Activated naive CD8-positive, alpha-beta T cell (primary cell): ENCODE measurements at regions not wholly inside any gene's neighbourhood (a gene's known extent, or its start where the extent isn't known, plus 50 kb on each side); places are given as distances from the start of the nearest gene placed in this dataset.

Source experiments
- H3K27ac Mint-ChIP-seq: one replicate; pipeline ENCODE4 v1.8.0; 2021; ENCODE audit warnings: mixed read lengths
- H3K27me3 Mint-ChIP-seq: one replicate; pipeline ENCODE4 v1.8.0; 2021; ENCODE audit warnings: mixed read lengths
- H3K36me3 Mint-ChIP-seq: one replicate; pipeline ENCODE4 v1.8.0; 2021; ENCODE audit warnings: mixed read lengths
- H3K4me1 Mint-ChIP-seq: one replicate; pipeline ENCODE4 v1.8.0; 2021; ENCODE audit warnings: low read depth, mixed read lengths
- H3K4me3 Mint-ChIP-seq: one replicate; pipeline ENCODE4 v1.8.0; 2021; ENCODE audit warnings: mild to moderate bottlenecking, mixed read lengths
- H3K9me3 Mint-ChIP-seq: one replicate; pipeline ENCODE4 v1.8.0; 2021; ENCODE audit warnings: low read depth, mixed read lengths

DNA sequence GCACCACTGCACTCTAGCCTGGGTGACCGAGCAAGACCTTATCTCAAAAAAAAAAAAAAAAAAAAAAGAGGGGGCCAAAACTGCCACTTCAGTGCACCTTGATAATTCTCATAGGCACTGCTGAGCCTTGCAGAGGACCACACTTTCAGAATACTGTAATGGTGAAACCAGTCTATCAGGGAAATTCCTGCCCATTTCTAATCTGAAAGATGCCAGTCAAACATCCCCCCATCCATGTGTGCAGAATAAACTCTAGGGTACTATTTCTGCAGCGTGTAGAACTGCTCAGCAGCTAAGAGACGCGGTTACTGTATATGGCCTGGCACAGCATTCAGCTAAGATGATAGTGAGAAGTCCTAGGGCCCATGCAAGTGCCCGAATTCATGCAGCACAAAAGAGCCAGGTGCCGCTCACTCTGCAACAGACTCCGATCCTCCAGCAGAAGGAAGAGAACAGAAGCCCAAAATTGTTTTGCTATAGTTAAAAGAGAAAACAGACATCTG is 286.8 kb upstream of the KLF14 start:
- Mint-ChIP-seq H3K27ac (peak overlapping the region; percentile 96), H3K36me3 (peaks cover 21% of the 10 kb centered on the region), H3K27me3 (no peaks in the 10 kb centered on the region), H3K4me1 (peaks cover 82% of the 10 kb centered on the region), H3K9me3 (no peaks in the 10 kb centered on the region), H3K4me3 (peak overlapping the region; percentile 75)

DNA sequence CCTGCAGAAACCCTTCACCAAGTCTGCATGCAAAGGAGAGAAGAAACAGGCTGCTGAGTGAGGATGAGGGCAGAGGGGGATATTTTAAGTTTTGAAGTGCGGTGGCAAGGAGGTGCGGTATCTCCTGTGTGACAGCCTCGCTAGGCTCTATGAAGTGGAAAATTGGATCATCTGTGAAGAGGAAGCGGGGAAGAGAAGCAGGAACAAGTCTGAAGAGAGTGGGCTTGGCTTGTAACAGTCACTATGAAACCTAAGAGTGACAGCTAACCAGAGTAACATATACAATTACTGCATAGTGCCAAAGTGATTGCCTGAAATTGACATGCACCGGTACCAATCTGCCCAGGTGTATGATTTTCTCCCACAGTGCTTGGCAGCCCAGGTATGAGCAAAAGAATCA is 287.5 kb upstream of the KLF14 start:
- peaks cover 83% of the 10 kb centered on the region for H3K4me1 Mint-ChIP-seq
- peak overlapping the region; percentile 69 for H3K4me3 Mint-ChIP-seq
- peaks cover 21% of the 10 kb centered on the region for H3K36me3 Mint-ChIP-seq
- H3K9me3 Mint-ChIP-seq = no peaks in the 10 kb centered on the region
- peak overlapping the region; percentile 96 for H3K27ac Mint-ChIP-seq
- H3K27me3 Mint-ChIP-seq = no peaks in the 10 kb centered on the region

DNA sequence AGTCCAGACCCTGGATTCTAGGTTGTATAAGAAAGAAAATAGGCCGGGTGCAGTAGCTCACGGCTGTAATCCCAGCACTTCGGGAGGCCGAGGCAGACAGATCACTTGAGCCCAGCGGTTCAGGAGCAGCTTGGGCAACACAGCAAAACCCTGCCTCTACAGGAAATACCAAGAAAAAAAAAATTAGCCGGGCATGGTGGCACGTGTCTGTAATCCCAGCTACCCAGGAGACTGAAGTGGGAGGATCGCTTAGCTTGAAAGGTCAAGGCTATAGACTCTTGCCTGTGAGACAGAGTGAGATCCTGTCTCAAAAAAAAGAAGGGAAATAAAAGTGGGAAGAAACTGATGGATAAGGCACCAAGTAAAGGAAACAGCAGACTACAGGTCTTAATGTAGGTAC is 287.9 kb upstream of the KLF14 start:
- Mint-ChIP-seq H3K27ac (peak overlapping the region; percentile 96), H3K36me3 (peaks cover 21% of the 10 kb centered on the region), H3K9me3 (no peaks in the 10 kb centered on the region), H3K27me3 (no peaks in the 10 kb centered on the region), H3K4me1 (peaks cover 85% of the 10 kb centered on the region), H3K4me3 (peak overlapping the region; percentile 80)

DNA sequence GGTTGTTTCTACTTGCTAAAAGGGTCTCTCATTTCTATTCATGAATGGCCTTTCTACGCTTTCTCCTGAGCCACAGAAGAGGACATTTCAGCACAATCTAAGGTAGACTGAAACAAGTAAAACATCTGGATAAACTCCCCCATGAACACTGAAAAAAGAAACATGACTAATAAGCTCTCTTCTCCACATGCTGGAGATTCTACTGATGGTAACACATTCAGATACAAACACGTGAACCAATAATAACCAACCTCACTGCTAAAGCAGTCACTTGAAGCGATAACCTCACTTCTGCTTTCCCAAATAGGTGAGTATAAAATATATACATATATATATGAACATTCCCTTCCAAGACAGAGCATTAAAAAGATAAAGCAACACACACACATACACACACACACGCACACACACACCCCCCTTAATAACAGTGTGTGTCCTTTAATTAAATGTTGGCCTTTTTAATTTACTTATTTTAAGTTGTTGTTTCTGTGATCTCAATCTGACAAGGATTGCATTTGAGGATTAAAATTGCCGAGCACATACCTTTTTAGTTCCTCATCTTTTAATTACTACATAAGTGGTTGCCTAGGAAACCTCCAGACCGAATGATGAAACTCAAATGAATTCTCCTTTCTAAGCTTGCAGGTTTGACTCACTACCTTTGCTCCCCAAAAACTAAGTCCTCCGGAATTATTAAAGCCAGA is 292.4 kb upstream of the KLF14 start:
- Mint-ChIP-seq H3K4me1 (peaks cover 84% of the 10 kb centered on the region), H3K36me3 (peaks cover 19% of the 10 kb centered on the region), H3K27me3 (no peaks in the 10 kb centered on the region), H3K9me3 (no peaks in the 10 kb centered on the region), H3K27ac (peak overlapping the region; percentile 87), H3K4me3 (peak overlapping the region; percentile 53)

DNA sequence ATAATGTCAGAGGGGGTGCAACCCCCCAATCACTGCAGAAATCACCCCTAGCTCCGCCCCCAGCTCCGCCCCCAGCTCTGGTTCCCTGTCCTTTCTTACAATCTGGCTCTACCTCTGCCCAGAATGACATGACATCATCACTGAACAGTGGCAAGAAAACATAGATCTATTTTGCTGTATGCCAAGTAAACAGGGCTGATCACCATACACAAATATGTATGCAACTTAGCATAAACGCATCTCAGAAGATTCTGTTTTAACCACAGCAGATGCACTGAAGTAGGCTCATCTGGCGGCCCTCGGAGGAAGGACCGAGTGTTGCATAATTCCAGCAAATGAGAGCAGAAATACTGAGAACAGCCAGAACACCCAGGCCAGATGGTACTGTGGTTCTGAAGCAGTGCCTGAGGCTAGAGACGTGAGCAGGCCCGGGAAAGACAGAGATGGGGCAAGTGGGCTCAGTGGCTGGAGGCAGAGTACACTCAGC is 293.3 kb upstream of the KLF14 start:
- H3K27me3 Mint-ChIP-seq = no peaks in the 10 kb centered on the region

DNA sequence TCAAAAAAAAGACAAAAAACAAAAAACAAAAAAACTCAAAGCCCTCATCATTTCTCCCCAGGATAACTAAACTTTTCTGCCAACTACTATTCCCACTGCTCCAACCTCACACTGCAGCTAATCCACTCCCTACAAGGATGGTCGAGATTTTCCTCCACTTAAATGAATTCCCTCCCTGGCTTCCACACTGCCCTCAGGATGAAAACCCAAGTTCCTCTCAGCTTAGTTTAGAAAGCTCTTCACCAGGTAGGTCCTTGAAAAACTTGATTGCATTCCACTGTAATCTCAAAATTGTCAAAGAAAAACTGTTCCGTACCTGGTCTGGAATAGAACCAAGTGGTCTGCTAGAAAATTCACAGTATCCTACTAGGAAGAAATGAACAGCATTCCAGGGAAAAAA is 294.3 kb upstream of the KLF14 start:
- H3K4me3 Mint-ChIP-seq = no peak overlapping the region
- peaks cover 87% of the 10 kb centered on the region for H3K4me1 Mint-ChIP-seq
- no peaks in the 10 kb centered on the region for H3K27me3 Mint-ChIP-seq
- H3K27ac Mint-ChIP-seq = peak overlapping the region; percentile 87
- no peaks in the 10 kb centered on the region for H3K9me3 Mint-ChIP-seq
- peaks cover 22% of the 10 kb centered on the region for H3K36me3 Mint-ChIP-seq

More for the DNA sequence above, 293.3 kb upstream of the KLF14 start:
- H3K4me1 Mint-ChIP-seq = peaks cover 86% of the 10 kb centered on the region
- H3K9me3 Mint-ChIP-seq = no peaks in the 10 kb centered on the region
- H3K4me3 Mint-ChIP-seq = peak overlapping the region; percentile 49
- H3K36me3 Mint-ChIP-seq = peaks cover 18% of the 10 kb centered on the region
- H3K27ac Mint-ChIP-seq = peak overlapping the region; percentile 87

DNA sequence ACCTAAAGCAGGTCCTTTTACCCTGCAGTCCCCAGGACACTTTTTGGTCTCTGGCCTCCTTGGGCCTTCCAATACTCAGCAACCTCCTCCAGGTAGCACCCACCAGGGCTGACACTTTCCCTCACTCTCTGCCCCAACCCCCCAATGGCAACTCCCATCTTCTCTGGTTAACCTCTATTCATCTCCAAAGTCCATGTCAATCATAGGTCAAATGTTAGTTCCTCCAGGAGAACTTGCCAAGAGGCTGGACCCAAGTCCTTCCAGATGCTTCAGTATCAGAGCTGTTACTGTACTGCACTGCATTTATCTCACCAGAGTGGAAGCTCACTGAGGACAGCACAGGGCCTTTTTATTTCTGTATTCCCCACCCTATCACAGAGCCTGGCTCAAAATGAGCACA is 295.0 kb upstream of the KLF14 start:
- Mint-ChIP-seq H3K4me3 (peak overlapping the region; percentile 19), H3K36me3 (peaks cover 19% of the 10 kb centered on the region)

DNA sequence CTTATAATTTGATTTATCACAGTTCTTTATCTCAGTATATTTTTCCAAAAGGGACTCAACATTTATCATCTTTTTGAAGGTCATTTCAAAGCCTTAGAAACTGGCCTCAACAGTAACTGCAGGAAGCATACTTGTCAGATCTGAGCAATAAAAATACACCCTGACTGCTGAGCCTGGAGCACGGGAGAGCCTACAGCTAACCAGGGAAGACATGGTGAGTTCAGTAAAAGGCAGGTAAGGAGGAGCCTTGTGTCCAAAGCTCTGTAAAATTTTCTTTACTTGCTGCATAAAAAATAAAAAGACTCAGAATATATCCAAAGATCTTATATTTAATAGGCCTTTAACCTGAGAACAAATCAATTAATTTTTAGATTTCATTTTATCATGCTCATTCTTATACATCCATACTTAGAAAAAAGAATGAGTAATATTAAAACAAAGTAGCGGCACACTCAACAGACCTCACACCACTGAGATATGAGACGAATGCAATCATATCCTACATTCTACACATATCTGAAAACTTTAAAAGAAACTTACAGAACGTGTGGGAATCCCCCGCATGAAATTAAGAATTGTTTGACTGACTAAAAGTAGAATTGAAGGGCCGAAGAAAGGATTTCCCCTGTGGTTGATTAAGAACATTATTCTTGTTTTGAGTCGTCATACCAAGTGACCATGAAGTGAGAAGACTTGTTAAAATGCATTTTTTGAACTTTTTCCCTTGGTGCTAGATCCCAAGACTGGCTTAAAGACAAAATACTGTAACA is 296.4 kb upstream of the MKLN1 start:
- Mint-ChIP-seq H3K27ac (peak overlapping the region; percentile 99), H3K4me1 (peaks cover 88% of the 10 kb centered on the region), H3K36me3 (peaks cover 15% of the 10 kb centered on the region), H3K4me3 (peak overlapping the region; percentile 85), H3K9me3 (no peaks in the 10 kb centered on the region), H3K27me3 (no peaks in the 10 kb centered on the region)

More for the DNA sequence above, 295.0 kb upstream of the KLF14 start:
- H3K4me1 Mint-ChIP-seq = peaks cover 88% of the 10 kb centered on the region
- H3K27me3 Mint-ChIP-seq = no peaks in the 10 kb centered on the region
- H3K27ac Mint-ChIP-seq = peak overlapping the region; percentile 87
- no peaks in the 10 kb centered on the region for H3K9me3 Mint-ChIP-seq

DNA sequence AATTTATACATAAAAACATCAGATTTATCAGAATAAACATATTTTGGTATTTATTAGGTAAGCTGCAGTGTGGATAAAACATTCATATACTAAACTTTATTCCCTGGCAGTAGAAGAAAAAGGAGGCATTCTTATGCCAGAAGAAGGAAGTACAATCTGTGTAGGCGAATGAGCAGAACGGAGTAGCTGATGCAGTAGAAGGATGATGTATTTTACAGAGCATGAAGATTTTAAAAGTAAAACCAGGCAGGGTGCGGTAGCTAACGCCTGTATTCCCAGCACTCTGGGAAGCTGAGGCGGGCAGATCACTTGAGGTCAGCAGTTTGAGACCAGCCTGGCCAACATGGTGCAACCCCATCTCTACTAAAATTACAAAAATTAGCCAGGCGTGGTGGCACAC is 294.9 kb upstream of the MKLN1 start:
- Mint-ChIP-seq H3K4me1 (peaks cover 84% of the 10 kb centered on the region), H3K9me3 (no peaks in the 10 kb centered on the region), H3K4me3 (peak overlapping the region; percentile 36), H3K27me3 (no peaks in the 10 kb centered on the region), H3K36me3 (peaks cover 15% of the 10 kb centered on the region), H3K27ac (peak overlapping the region; percentile 99)

DNA sequence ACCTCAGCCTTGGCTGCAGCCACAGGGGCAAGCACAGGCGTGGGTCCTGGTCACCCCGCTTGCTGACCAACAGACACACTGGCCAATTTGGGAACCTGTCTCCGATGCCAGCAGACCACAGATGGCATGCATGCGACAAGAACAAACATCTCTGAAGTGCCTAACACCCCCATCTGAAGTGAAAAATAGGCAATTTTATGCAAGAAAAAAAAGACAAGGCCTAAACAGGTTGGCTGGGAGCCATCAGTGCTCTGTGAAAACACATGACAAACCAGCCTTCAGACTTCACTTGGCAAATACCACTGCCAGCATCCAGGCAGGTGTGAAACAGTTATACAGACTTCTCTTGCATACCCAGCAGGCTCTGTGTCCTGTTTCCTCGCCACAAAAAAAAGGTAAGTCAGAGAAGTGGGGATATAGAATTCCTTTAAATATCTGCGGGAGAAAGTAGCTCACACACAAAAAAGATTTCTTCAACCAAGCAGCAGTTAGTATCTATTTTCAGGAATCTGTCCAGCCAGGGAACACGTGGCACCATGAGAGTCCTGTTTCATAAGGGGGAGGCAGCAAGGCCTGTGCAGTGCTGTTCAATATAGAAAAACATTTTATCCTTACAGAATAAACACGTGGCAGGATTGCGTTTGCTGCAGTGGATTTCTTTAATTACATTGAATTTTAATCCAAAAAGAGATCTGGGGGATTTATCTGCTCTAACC is 293.4 kb upstream of the MKLN1 start:
- Mint-ChIP-seq H3K4me3 (no peak overlapping the region), H3K27ac (peak overlapping the region; percentile 81), H3K36me3 (peaks cover 11% of the 10 kb centered on the region), H3K9me3 (no peaks in the 10 kb centered on the region), H3K4me1 (peaks cover 85% of the 10 kb centered on the region), H3K27me3 (no peaks in the 10 kb centered on the region)

DNA sequence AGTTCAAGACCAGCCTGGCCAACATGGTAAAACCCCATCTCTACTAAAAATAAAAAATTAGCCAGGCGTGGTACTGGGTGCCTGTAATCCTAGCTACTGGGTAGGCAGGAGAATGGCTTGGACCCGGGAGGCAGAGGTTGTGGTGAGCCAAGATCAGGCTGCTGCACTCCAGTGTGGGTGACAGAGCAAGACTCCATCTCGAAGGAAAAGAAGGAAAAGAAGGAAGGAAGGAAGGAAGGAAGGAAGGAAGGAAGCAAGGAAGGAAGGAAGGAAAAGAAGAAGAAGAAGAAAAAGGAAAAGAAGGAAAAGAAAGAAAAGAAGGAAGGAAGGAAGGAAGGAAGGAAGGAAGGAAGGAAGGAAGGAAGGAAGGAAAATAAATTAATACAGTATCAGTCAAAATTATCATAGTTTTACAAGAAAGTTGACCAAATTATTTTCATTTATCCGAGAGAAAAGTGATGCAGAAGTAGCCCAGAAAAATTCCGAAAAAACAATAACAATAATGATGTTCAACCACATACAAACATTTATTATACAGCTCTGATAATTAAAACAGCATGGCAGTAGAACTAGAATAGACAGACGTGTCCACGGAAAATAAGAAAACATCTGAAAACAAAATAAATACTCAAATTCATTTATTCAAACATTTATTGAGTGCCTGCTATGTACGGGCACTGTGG is 292.4 kb upstream of the MKLN1 start:
- peaks cover 11% of the 10 kb centered on the region for H3K36me3 Mint-ChIP-seq
- no peaks in the 10 kb centered on the region for H3K9me3 Mint-ChIP-seq
- no peaks in the 10 kb centered on the region for H3K27me3 Mint-ChIP-seq
- peaks cover 85% of the 10 kb centered on the region for H3K4me1 Mint-ChIP-seq
- peak overlapping the region; percentile 66 for H3K27ac Mint-ChIP-seq
- H3K4me3 Mint-ChIP-seq = no peak overlapping the region

DNA sequence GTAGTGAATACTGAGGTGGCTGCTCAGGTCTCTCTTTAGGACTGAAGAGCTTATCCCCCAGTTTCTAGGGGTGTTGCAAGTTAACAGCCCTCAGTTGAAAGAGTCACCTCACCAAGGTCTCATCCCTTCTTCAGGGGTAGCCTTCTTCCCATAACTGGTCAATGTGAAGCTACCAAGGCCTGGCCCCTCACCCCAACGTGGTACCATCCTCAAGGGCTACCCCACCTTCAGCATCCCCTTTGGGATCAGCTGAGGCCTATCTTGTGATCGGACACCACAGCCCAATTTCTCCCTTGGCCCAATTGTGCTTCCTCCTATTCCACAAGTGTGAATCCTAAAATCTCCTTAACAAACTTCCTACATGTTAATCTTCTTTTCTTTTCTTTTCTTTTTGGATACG is 289.5 kb upstream of the MKLN1 start:
- H3K36me3 Mint-ChIP-seq = peaks cover 10% of the 10 kb centered on the region
- no peaks in the 10 kb centered on the region for H3K27me3 Mint-ChIP-seq
- H3K4me1 Mint-ChIP-seq = peaks cover 79% of the 10 kb centered on the region
- H3K9me3 Mint-ChIP-seq = no peaks in the 10 kb centered on the region
- H3K27ac Mint-ChIP-seq = peak overlapping the region; percentile 23
- H3K4me3 Mint-ChIP-seq = no peak overlapping the region

DNA sequence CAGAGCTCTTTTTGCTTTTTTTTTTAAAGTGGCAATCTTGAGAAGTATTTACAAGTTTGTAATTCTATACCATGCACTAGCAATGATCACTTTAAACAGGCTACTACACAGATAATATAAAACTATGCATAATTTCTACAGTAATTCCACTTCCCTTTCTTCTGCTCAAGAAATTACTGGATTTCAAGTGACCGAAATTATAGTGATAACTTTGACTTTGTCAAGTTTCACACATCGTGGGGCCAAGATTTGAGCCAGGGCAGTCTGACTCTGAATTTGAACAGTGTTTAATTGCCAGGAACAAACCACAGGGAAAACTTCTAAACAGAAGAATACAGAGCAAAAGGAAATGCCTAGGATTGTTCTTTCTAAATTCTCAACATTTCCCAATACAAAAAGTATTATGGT is 288.3 kb upstream of the MKLN1 start:
- peaks cover 10% of the 10 kb centered on the region for H3K36me3 Mint-ChIP-seq

DNA sequence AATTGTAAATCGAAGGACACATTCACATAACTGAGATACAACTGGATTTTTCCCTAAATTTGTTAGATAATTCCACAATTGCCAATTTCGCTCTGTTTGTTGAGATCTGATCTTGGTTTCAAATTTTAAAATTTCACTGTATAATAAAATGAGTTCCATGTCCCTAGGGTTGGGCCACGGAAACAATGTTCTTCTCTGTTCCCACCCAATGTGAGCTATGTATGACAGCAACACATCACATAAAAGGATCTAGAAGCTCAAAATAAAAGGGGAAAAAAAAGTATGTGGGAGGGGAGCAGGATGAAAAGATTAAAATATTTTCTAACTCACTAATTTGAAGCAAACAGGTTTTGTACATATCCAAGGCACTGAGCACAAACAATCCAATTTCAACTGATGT is 287.8 kb upstream of the MKLN1 start:
- peaks cover 71% of the 10 kb centered on the region for H3K4me1 Mint-ChIP-seq
- H3K9me3 Mint-ChIP-seq = no peaks in the 10 kb centered on the region
- H3K27ac Mint-ChIP-seq = peak overlapping the region; percentile 70
- H3K36me3 Mint-ChIP-seq = peaks cover 9% of the 10 kb centered on the region
- peak overlapping the region; percentile 23 for H3K4me3 Mint-ChIP-seq
- H3K27me3 Mint-ChIP-seq = no peaks in the 10 kb centered on the region

More for the DNA sequence above, 288.3 kb upstream of the MKLN1 start:
- H3K4me3 Mint-ChIP-seq = peak overlapping the region; percentile 23
- H3K9me3 Mint-ChIP-seq = no peaks in the 10 kb centered on the region
- peak overlapping the region; percentile 85 for H3K27ac Mint-ChIP-seq
- no peaks in the 10 kb centered on the region for H3K27me3 Mint-ChIP-seq
- H3K4me1 Mint-ChIP-seq = peaks cover 71% of the 10 kb centered on the region
